ENCODE measurements at regions not wholly inside any gene's neighbourhood (a gene's known extent, or its start where the extent isn't known, plus 50 kb on each side); places are given as distances from the start of the nearest gene placed in this dataset.

GRCh38 chr6:53411451-53411850 is 62.7 kb upstream of the ELOVL5 start:
- DNase-seq (ENCODE audit: low read depth, low spot score): no peak
- Histone ChIP-seq H3K36me3 (ENCODE audit: control insufficient read depth in 1 of 2, insufficient read depth in 2 of 2, low read length in 2 of 2) (no peaks in the 10 kb centered on the region), H3K4me3 (replicated peaks in 1 of 2; ENCODE audit: low read depth in 1 of 2, low read length in 2 of 2) (no peak overlapping the region), H3K79me2 (ENCODE audit: insufficient read depth, low read length) (no peaks in the 10 kb centered on the region), H3K9ac (ENCODE audit: low read length) (no peak overlapping the region), H3K4me2 (ENCODE audit: low read length) (no peak overlapping the region), H2AFZ (ENCODE audit: low read depth, low read length, poor library complexity, severe bottlenecking) (no peak overlapping the region), H3K27me3 (ENCODE audit: insufficient read depth, low read length) (no peaks in the 10 kb centered on the region), H3K27ac (ENCODE audit: low read depth, low read length) (no peak overlapping the region), H4K20me1 (ENCODE audit: insufficient read depth) (no peaks in the 10 kb centered on the region), H3K9me3 (ENCODE audit: control insufficient read depth in 1 of 2, insufficient read depth in 1 of 2, low read depth in 1 of 2, low read length in 2 of 2) (no peaks in the 10 kb centered on the region), H3K9me2 (ENCODE audit: insufficient read depth) (no peaks in the 10 kb centered on the region; the same call in 1 of the 2 replicates), H3K4me1 (ENCODE audit: control insufficient read depth in 1 of 2, insufficient read depth in 2 of 2, low read length in 2 of 2) (peaks cover 0 to 3% of the 10 kb centered on the region in 2 experiments; a peak in 1 of 4 replicates)
- no peak for ATAC-seq
- TF ChIP-seq JUND (IDR thresholded peaks at IDR 0.05) (no peak), SP1 (IDR thresholded peaks at IDR 0.05; ENCODE audit: low read depth) (no peak), TCF7L2 (IDR thresholded peaks at IDR 0.05; ENCODE audit: borderline replicate concordance, extremely low read depth, insufficient read depth, insufficient read length) (no peak), FOSL1 (IDR thresholded peaks at IDR 0.05; ENCODE audit: low read depth) (no peak), ZNF274 (IDR thresholded peaks at IDR 0.05; ENCODE audit: low read depth, low read length) (no peak), RAD21 (IDR thresholded peaks at IDR 0.05; ENCODE audit: low read depth) (no peak), EGR1 (IDR thresholded peaks at IDR 0.05; ENCODE audit: low read depth) (no peak), MAX (IDR thresholded peaks at IDR 0.05) (no peak), ATF3 (IDR thresholded peaks at IDR 0.05) (no peak), SIN3A (IDR thresholded peaks at IDR 0.05; ENCODE audit: low read depth) (no peak), ZFX (IDR thresholded peaks at IDR 0.05) (no peak), EZH2phosphoT487 (IDR thresholded peaks at IDR 0.05; ENCODE audit: borderline replicate concordance) (no peak), EZH2 (IDR thresholded peaks at IDR 0.05) (no peak), YY1 (IDR thresholded peaks at IDR 0.05; ENCODE audit: extremely low read depth, insufficient replicate concordance, low read depth, low read length) (no peak), CBX3 (IDR thresholded peaks at IDR 0.05; ENCODE audit: low read depth) (no peak)
- TF ChIP-seq, protein P1, sequence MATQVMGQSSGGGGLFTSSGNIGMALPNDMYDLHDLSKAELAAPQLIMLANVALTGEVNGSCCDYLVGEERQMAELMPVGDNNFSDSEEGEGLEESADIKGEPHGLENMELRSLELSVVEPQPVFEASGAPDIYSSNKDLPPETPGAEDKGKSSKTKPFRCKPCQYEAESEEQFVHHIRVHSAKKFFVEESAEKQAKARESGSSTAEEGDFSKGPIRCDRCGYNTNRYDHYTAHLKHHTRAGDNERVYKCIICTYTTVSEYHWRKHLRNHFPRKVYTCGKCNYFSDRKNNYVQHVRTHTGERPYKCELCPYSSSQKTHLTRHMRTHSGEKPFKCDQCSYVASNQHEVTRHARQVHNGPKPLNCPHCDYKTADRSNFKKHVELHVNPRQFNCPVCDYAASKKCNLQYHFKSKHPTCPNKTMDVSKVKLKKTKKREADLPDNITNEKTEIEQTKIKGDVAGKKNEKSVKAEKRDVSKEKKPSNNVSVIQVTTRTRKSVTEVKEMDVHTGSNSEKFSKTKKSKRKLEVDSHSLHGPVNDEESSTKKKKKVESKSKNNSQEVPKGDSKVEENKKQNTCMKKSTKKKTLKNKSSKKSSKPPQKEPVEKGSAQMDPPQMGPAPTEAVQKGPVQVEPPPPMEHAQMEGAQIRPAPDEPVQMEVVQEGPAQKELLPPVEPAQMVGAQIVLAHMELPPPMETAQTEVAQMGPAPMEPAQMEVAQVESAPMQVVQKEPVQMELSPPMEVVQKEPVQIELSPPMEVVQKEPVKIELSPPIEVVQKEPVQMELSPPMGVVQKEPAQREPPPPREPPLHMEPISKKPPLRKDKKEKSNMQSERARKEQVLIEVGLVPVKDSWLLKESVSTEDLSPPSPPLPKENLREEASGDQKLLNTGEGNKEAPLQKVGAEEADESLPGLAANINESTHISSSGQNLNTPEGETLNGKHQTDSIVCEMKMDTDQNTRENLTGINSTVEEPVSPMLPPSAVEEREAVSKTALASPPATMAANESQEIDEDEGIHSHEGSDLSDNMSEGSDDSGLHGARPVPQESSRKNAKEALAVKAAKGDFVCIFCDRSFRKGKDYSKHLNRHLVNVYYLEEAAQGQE (IDR thresholded peaks at IDR 0.05; ENCODE audit: low read depth): no peak
- TF ChIP-seq, protein P2, sequence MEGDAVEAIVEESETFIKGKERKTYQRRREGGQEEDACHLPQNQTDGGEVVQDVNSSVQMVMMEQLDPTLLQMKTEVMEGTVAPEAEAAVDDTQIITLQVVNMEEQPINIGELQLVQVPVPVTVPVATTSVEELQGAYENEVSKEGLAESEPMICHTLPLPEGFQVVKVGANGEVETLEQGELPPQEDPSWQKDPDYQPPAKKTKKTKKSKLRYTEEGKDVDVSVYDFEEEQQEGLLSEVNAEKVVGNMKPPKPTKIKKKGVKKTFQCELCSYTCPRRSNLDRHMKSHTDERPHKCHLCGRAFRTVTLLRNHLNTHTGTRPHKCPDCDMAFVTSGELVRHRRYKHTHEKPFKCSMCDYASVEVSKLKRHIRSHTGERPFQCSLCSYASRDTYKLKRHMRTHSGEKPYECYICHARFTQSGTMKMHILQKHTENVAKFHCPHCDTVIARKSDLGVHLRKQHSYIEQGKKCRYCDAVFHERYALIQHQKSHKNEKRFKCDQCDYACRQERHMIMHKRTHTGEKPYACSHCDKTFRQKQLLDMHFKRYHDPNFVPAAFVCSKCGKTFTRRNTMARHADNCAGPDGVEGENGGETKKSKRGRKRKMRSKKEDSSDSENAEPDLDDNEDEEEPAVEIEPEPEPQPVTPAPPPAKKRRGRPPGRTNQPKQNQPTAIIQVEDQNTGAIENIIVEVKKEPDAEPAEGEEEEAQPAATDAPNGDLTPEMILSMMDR (IDR thresholded peaks at IDR 0.05 in 2 of 3, conservative IDR thresholded peaks at IDR 0.05 in 1 of 3; ENCODE audit: borderline replicate concordance in 1 of 3, insufficient read depth in 1 of 3, low read depth in 2 of 3, low read length in 2 of 3): no peak
- TF ChIP-seq, protein P3, sequence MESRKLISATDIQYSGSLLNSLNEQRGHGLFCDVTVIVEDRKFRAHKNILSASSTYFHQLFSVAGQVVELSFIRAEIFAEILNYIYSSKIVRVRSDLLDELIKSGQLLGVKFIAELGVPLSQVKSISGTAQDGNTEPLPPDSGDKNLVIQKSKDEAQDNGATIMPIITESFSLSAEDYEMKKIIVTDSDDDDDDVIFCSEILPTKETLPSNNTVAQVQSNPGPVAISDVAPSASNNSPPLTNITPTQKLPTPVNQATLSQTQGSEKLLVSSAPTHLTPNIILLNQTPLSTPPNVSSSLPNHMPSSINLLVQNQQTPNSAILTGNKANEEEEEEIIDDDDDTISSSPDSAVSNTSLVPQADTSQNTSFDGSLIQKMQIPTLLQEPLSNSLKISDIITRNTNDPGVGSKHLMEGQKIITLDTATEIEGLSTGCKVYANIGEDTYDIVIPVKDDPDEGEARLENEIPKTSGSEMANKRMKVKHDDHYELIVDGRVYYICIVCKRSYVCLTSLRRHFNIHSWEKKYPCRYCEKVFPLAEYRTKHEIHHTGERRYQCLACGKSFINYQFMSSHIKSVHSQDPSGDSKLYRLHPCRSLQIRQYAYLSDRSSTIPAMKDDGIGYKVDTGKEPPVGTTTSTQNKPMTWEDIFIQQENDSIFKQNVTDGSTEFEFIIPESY (IDR thresholded peaks at IDR 0.05; ENCODE audit: extremely low read depth, insufficient replicate concordance, low read length): no peak
- BruUV-seq (replicated peaks): no TSS peak
- intact Hi-C loops (cut with micrococcal nuclease): no loop called here
- CTCF ChIA-PET: interaction anchor here (1.8 kb wide), 1 partner anchor 240 kb away, joined by 7 read pairs; no protein-coding TSS in a partner anchor
- RAD21 ChIA-PET (ENCODE audit: low non-redundant PET in 1 of 2, low total read pairs in 2 of 2, uncharacterized antibody in 2 of 2, unreplicated experiment in 2 of 2): interaction anchor here in 1 of 2 experiments (1.0 kb wide), 1 partner anchor 240 kb away, joined by 3 read pairs; no protein-coding TSS in a partner anchor
- POLR2A ChIA-PET: no interaction called here

All from HCT116 (cell line).